HepG2 (cell line): ENCODE measurements at regions not wholly inside any gene's neighbourhood (a gene's known extent, or its start where the extent isn't known, plus 50 kb on each side); places are given as distances from the start of the nearest gene placed in this dataset.

Experiments used
- ARNT ChIP-seq: fragments of 450-650 bp; IDR thresholded peaks from 2 replicates; pipeline ENCODE4 v1.6.1; 2017
- BCL3 ChIP-seq: sonication (generic); formaldehyde crosslinking; IDR thresholded peaks from 2 replicates; pipeline ENCODE4 v1.5.1; 2020; ENCODE audit warnings: mild to moderate bottlenecking, missing genetic modification reagents, moderate library complexity
- BCL6 ChIP-seq: IDR thresholded peaks from 2 replicates; pipeline ENCODE4 v1.6.1; 2016; ENCODE audit warnings: missing genetic modification reagents, missing compliant biosample characterization
- MAFF ChIP-seq: IDR thresholded peaks from 2 replicates; pipeline ENCODE4 v1.6.1; 2011; ENCODE audit warnings: low read depth, low read length, improper control_type of control experiment
- MEIS1 ChIP-seq: sonication (generic); formaldehyde crosslinking; IDR thresholded peaks from 2 replicates; pipeline ENCODE4 v1.9.0; 2021; ENCODE audit warnings: mild to moderate bottlenecking, missing genetic modification reagents, moderate library complexity, borderline replicate concordance
- POLR2AphosphoS5 ChIP-seq: IDR thresholded peaks from 2 replicates; pipeline ENCODE4 v1.6.1; 2012; ENCODE audit warnings: low read depth, low read length
- POLR2G ChIP-seq: fragments of 200-400 bp; formaldehyde crosslinking; IDR thresholded peaks from 2 replicates; pipeline ENCODE4 v1.6.1; 2018; ENCODE audit warnings: mild to moderate bottlenecking, low read depth, low read length, moderate library complexity
- PRDM15 ChIP-seq: sonication (generic); formaldehyde crosslinking; IDR thresholded peaks from 2 replicates; pipeline ENCODE4 v1.4.0; 2020; ENCODE audit warnings: missing genetic modification reagents
- SP4 ChIP-seq: sonication (generic); formaldehyde crosslinking; IDR thresholded peaks from 2 replicates; pipeline ENCODE4 v1.8.1; 2023; ENCODE audit warnings: mild to moderate bottlenecking, missing genetic modification reagents
- ZFP36L2 ChIP-seq: sonication (generic); formaldehyde crosslinking; IDR thresholded peaks from 2 replicates; pipeline ENCODE4 v1.4.0; 2020; ENCODE audit warnings: missing genetic modification reagents
- ZFP37 ChIP-seq: sonication (generic); formaldehyde crosslinking; IDR thresholded peaks from 2 replicates; pipeline ENCODE4 v1.4.0; 2020; ENCODE audit warnings: missing genetic modification reagents, borderline replicate concordance
- ZNF232 ChIP-seq: sonication (generic); formaldehyde crosslinking; IDR thresholded peaks from 2 replicates; pipeline ENCODE4 v1.4.0; 2020; ENCODE audit warnings: missing genetic modification reagents, borderline replicate concordance
- ZNF879 ChIP-seq: sonication (generic); formaldehyde crosslinking; IDR thresholded peaks from 2 replicates; pipeline ENCODE4 v1.8.1; 2023; ENCODE audit warnings: missing genetic modification reagents

GRCh38 chr6:125593746-125594145 lies 155.7 kb upstream of the HEY2 start:
- no peak for TF ChIP-seq ZNF232
- TF ChIP-seq POLR2AphosphoS5, result no peak
- TF ChIP-seq MAFF, result no peak
- TF ChIP-seq PRDM15 (CRISPR knock-in tag), result no peak
- TF ChIP-seq ZFP36L2, result no peak
- no peak for TF ChIP-seq BCL3 (CRISPR knock-in tag)
- no peak for TF ChIP-seq ZNF879
- TF ChIP-seq SP4 (CRISPR knock-in tag), result no peak
- no peak for TF ChIP-seq BCL6
- TF ChIP-seq MEIS1 (CRISPR knock-in tag), result no peak
- TF ChIP-seq ARNT, result no peak
- no peak for TF ChIP-seq POLR2G
- no peak for TF ChIP-seq ZFP37
